Fibroblast of gingiva (primary cell): ENCODE measurements at regions not wholly inside any gene's neighbourhood (a gene's known extent, or its start where the extent isn't known, plus 50 kb on each side); places are given as distances from the start of the nearest gene placed in this dataset.
"Not testable (repeated sequence)": the region's sequence is repeated elsewhere in the genome, so short reads cannot be mapped to it uniquely, and the experiment has no call there.

Source experiments
- DNase-seq: peaks from one replicate; pipeline ENCODE4 v3.0.0-alpha.2; 2011; ENCODE audit warnings: low read depth

GRCh38 chr2:215536510-215536909 is 100.6 kb upstream of the FN1 start:
- DNase-seq = peak; percentile 26

GRCh38 chr2:215535741-215536140 is 99.9 kb upstream of the FN1 start:
- DNase-seq = no peak

- no peak for DNase-seq
These were observed 99.3 kb upstream of the FN1 start for GRCh38 chr2:215535125-215535668.

GRCh38 chr2:215533716-215534115 is 97.8 kb upstream of the FN1 start:
- not testable (repeated sequence) for DNase-seq

GRCh38 chr2:215532844-215533243 is 97.0 kb upstream of the FN1 start:
- DNase-seq = no peak

GRCh38 chr2:215531284-215531683 is 95.4 kb upstream of the FN1 start:
- no peak for DNase-seq

- no peak for DNase-seq
These were observed 94.5 kb upstream of the FN1 start for GRCh38 chr2:215530191-215530968.

GRCh38 chr2:215529271-215529670 is 93.4 kb upstream of the FN1 start:
- DNase-seq = peak; percentile 75

- DNase-seq = peak; percentile 92
These were observed 92.7 kb upstream of the FN1 start for GRCh38 chr2:215528555-215528954.

- DNase-seq = peak; percentile 71
These were observed 91.9 kb upstream of the FN1 start for GRCh38 chr2:215527736-215528135.

- no peak for DNase-seq
These were observed 90.5 kb upstream of the FN1 start for GRCh38 chr2:215526341-215526740.

GRCh38 chr2:215522237-215522636 is 86.4 kb upstream of the FN1 start:
- peak; percentile 49 for DNase-seq

GRCh38 chr2:215521031-215521430 is 85.2 kb upstream of the FN1 start:
- DNase-seq = peak; percentile 45

GRCh38 chr2:215517391-215517790 is 81.5 kb upstream of the FN1 start:
- DNase-seq = no peak

- no peak for DNase-seq
These were observed 78.6 kb upstream of the FN1 start for GRCh38 chr2:215514516-215514915.

GRCh38 chr2:215511454-215512346 is 75.8 kb upstream of the FN1 start:
- no peak for DNase-seq

GRCh38 chr2:215507836-215508235 is 72.0 kb upstream of the FN1 start:
- no peak for DNase-seq

- no peak for DNase-seq
These were observed 71.3 kb upstream of the FN1 start for GRCh38 chr2:215507136-215507535.

- no peak for DNase-seq
These were observed 70.7 kb upstream of the FN1 start for GRCh38 chr2:215506604-215506990.

GRCh38 chr2:215505044-215505786 is 69.3 kb upstream of the FN1 start:
- peak; percentile 55 for DNase-seq

GRCh38 chr2:215504547-215504946 is 68.7 kb upstream of the FN1 start:
- DNase-seq = no peak

- DNase-seq = peak; percentile 34
These were observed 67.5 kb upstream of the FN1 start for GRCh38 chr2:215503381-215503780.
